EH (cell line): ENCODE measurements at regions not wholly inside any gene's neighbourhood (a gene's known extent, or its start where the extent isn't known, plus 50 kb on each side); places are given as distances from the start of the nearest gene placed in this dataset.

Experiments used
- DNase-seq: peaks from one replicate; pipeline ENCODE4 v3.0.0-alpha.2; 2015; ENCODE audit warnings: low read depth

GRCh38 chr5:104199771-104200170, 637.2 kb upstream of the NUDT12 start:
- DNase-seq: no peak

GRCh38 chr5:104198156-104198555, 635.6 kb upstream of the NUDT12 start:
- DNase-seq: no peak

- peak; percentile 83 for DNase-seq
These were observed 627.3 kb upstream of the NUDT12 start for GRCh38 chr5:104189909-104190308.

- DNase-seq: peak; percentile 82
These were observed 626.4 kb upstream of the NUDT12 start for GRCh38 chr5:104189031-104189430.

GRCh38 chr5:104187656-104188055, 625.1 kb upstream of the NUDT12 start:
- no peak for DNase-seq

- DNase-seq: no peak
These were observed 623.9 kb upstream of the NUDT12 start for GRCh38 chr5:104186510-104186909.

- no peak for DNase-seq
These were observed 623.5 kb upstream of the NUDT12 start for GRCh38 chr5:104186100-104186499.

- peak; percentile 14 for DNase-seq
These were observed 621.7 kb upstream of the NUDT12 start for GRCh38 chr5:104184264-104184663.

GRCh38 chr5:104178829-104179456, 616.4 kb upstream of the NUDT12 start:
- DNase-seq: peak; percentile 79

- no peak for DNase-seq
These were observed 615.5 kb upstream of the NUDT12 start for GRCh38 chr5:104178066-104178465.

GRCh38 chr5:104177651-104178050, 615.1 kb upstream of the NUDT12 start:
- DNase-seq: no peak

GRCh38 chr5:104172976-104173375, 610.4 kb upstream of the NUDT12 start:
- DNase-seq: no peak

- no peak for DNase-seq
These were observed 609.5 kb upstream of the NUDT12 start for GRCh38 chr5:104171958-104172690.

GRCh38 chr5:104170926-104171325, 608.3 kb upstream of the NUDT12 start:
- DNase-seq: peak; percentile 1

- DNase-seq: peak; percentile 0
These were observed 584.1 kb upstream of the NUDT12 start for GRCh38 chr5:104146652-104147051.

GRCh38 chr5:104139840-104140239, 577.3 kb upstream of the NUDT12 start:
- DNase-seq: no peak

GRCh38 chr5:104130320-104130719, 567.7 kb upstream of the NUDT12 start:
- no peak for DNase-seq

- DNase-seq: no peak
These were observed 565.8 kb upstream of the NUDT12 start for GRCh38 chr5:104128348-104128747.

GRCh38 chr5:104126980-104127379, 564.4 kb upstream of the NUDT12 start:
- DNase-seq: no peak

GRCh38 chr5:104119529-104119928, 556.9 kb upstream of the NUDT12 start:
- DNase-seq: no peak

GRCh38 chr5:104111632-104112031, 549.0 kb upstream of the NUDT12 start:
- DNase-seq: no peak

GRCh38 chr5:104096451-104096850, 533.9 kb upstream of the NUDT12 start:
- DNase-seq: no peak

- no peak for DNase-seq
These were observed 532.9 kb upstream of the NUDT12 start for GRCh38 chr5:104095527-104095926.
